ENCODE measurements at regions not wholly inside any gene's neighbourhood (a gene's known extent, or its start where the extent isn't known, plus 50 kb on each side); places are given as distances from the start of the nearest gene placed in this dataset.

DNA sequence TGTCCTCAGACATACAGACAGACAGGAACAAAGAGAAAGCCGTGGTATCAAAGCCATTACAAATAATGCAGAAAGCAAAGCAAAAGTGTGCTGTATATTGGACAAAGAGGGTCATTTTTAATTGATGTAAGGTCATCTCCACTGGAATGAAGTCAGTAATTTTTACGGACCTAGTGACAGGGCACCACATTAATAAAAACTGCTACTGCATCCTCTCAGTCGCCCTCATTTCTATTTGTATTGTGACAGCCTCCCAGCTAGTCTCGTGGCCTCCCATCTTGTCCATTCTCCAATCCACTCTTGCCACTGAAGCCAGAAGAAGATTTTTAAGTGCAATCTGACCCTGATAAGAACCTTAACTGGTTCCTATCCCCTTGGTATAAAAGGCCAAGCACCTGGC lies 132.4 kb downstream of the NUAK1 start:
- DNase-seq, result no peak

DNA sequence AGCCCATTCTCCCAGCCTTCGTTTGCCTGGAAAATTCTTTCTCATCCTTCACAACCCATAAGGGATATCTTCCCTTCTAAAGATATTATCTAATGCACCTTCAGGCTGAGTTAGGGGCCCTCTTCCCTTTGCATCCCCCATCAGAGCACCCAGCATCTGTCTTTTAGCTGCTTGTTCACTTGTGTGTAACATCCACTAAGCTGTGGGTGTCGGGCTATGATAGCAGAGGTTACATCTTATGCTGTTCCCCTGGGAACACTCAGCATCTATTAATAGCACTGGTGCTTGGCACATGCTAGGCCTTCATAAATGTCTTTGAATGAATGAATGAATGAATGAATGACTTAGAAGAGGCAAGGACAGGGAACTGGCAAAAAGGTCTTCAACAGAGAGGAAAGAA lies 131.8 kb downstream of the NUAK1 start:
- no peak for DNase-seq

DNA sequence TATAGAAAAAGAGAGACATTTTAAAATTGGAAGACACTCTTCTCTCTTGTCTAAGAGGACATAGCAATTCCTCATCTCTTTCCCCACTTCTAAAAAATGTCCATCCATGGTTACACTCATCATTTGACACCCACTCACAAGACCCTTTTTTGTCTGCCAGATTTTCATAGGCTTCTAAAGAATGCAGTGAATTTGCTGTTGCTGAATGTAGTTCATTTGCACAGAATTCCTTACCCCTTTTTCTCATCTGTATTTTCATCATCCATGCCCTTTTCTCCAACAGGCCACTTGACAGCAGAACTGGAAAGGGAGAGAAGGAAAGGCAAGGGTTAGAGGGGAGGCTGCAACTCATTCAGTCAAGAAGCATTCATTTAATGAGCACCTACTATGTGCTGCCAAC lies 128.0 kb downstream of the NUAK1 start:
- DNase-seq, result no peak
